ENCODE measurements at regions not wholly inside any gene's neighbourhood (a gene's known extent, or its start where the extent isn't known, plus 50 kb on each side); places are given as distances from the start of the nearest gene placed in this dataset.
A peak's percentile ranks its signal among the peaks of the same experiment; 100 is the strongest.

GRCh38 chr5:135248801-135249231 is 150.2 kb downstream of the MACROH2A1 start:
- DNase-seq (ENCODE audit: low read depth) = no peak

- peak; percentile 93 for DNase-seq (ENCODE audit: low read depth)
These were observed 151.9 kb downstream of the MACROH2A1 start for GRCh38 chr5:135246923-135247795.

- DNase-seq (ENCODE audit: low read depth) = no peak
These were observed 152.5 kb downstream of the MACROH2A1 start for GRCh38 chr5:135246605-135246922.

- peak; percentile 62 for DNase-seq (ENCODE audit: low read depth)
These were observed 153.2 kb downstream of the MACROH2A1 start for GRCh38 chr5:135245521-135246499.

GRCh38 chr5:135244620-135245021 is 154.4 kb downstream of the MACROH2A1 start:
- no peak for DNase-seq (ENCODE audit: low read depth)

GRCh38 chr5:135243556-135244285 is 155.3 kb downstream of the MACROH2A1 start:
- no peak for DNase-seq (ENCODE audit: low read depth)

GRCh38 chr5:135242866-135243555 is 156.0 kb downstream of the MACROH2A1 start:
- peak; percentile 35 for DNase-seq (ENCODE audit: low read depth)

- peak; percentile 97 for DNase-seq (ENCODE audit: low read depth)
These were observed 156.8 kb downstream of the MACROH2A1 start for GRCh38 chr5:135242021-135242865.

- DNase-seq (ENCODE audit: low read depth) = no peak
These were observed 157.5 kb downstream of the MACROH2A1 start for GRCh38 chr5:135241536-135241935.

- no peak for DNase-seq (ENCODE audit: low read depth)
These were observed 158.2 kb downstream of the MACROH2A1 start for GRCh38 chr5:135240781-135241360.

- DNase-seq (ENCODE audit: low read depth) = no peak
These were observed 158.8 kb downstream of the MACROH2A1 start for GRCh38 chr5:135240283-135240633.

GRCh38 chr5:135239453-135240282 is 159.4 kb downstream of the MACROH2A1 start:
- DNase-seq (ENCODE audit: low read depth) = peak; percentile 31

- no peak for DNase-seq (ENCODE audit: low read depth)
These were observed 160.2 kb downstream of the MACROH2A1 start for GRCh38 chr5:135238622-135239452.

GRCh38 chr5:135237748-135238103 is 161.3 kb downstream of the MACROH2A1 start:
- no peak for DNase-seq (ENCODE audit: low read depth)

GRCh38 chr5:135236908-135237747 is 161.9 kb downstream of the MACROH2A1 start:
- DNase-seq (ENCODE audit: low read depth) = no peak

GRCh38 chr5:135236228-135236907 is 162.7 kb downstream of the MACROH2A1 start:
- DNase-seq (ENCODE audit: low read depth) = no peak

Measured in LHCN-M2 (cell line).